ENCODE measurements at regions not wholly inside any gene's neighbourhood (a gene's known extent, or its start where the extent isn't known, plus 50 kb on each side); places are given as distances from the start of the nearest gene placed in this dataset.
A peak's percentile ranks its signal among the peaks of the same experiment; 100 is the strongest.

GRCh38 chr4:10971800-10972401, 287.3 kb upstream of the CLNK start:
- ChIA-PET CTCF (ENCODE audit: partially characterized antibody) (no interaction called here), POLR2A (ENCODE audit: partially characterized antibody) (no interaction called here)
- H3K27me3 ChIP-seq (ENCODE audit: insufficient read depth, low read length), result no peaks in the 10 kb centered on the region
- intact Hi-C loops (cut with micrococcal nuclease), result no loop called here
- Mint-ChIP-seq H3K4me3 (no peak overlapping the region), H3K27me3 (peaks cover 3 to 4% of the 10 kb centered on the region in 2 donors), H3K27ac (no peak overlapping the region), H3K9me3 (peaks cover 0 to 6% (median 0%) of the 10 kb centered on the region in 8 donors), H3K4me1 (no peaks in the 10 kb centered on the region), H3K36me3 (no peaks in the 10 kb centered on the region)
- H3K9me3 ChIP-seq (ENCODE audit: control insufficient read depth in 1 of 2, low read length in 2 of 2), result no peaks in the 10 kb centered on the region
- H3K27ac ChIP-seq (ENCODE audit: low read depth, low read length), result no peak overlapping the region
- H3K4me3 ChIP-seq (ENCODE audit: low read length in 2 of 2), result no peak overlapping the region
- H3K4me1 ChIP-seq (ENCODE audit: insufficient read depth, low read length), result no peaks in the 10 kb centered on the region
- DNase-seq, result no peak
- H3K36me3 ChIP-seq (ENCODE audit: insufficient read depth, low read length), result no peaks in the 10 kb centered on the region

GRCh38 chr4:10965196-10965595, 280.6 kb upstream of the CLNK start:
- no peak for DNase-seq
- H3K27me3 ChIP-seq (ENCODE audit: insufficient read depth, low read length), result no peaks in the 10 kb centered on the region
- no peak overlapping the region for H3K27ac Mint-ChIP-seq
- no peaks in the 10 kb centered on the region for H3K36me3 ChIP-seq (ENCODE audit: insufficient read depth, low read length)
- intact Hi-C loops (cut with micrococcal nuclease), result no loop called here
- H3K4me1 Mint-ChIP-seq, result no peaks in the 10 kb centered on the region
- H3K4me3 Mint-ChIP-seq, result no peak overlapping the region
- no peak overlapping the region for H3K27ac ChIP-seq (ENCODE audit: low read depth, low read length)
- peaks cover 0 to 11% (median under 1%) of the 10 kb centered on the region in 8 donors for H3K9me3 Mint-ChIP-seq
- no peaks in the 10 kb centered on the region for H3K4me1 ChIP-seq (ENCODE audit: insufficient read depth, low read length)
- ChIA-PET CTCF (ENCODE audit: partially characterized antibody) (no interaction called here), POLR2A (ENCODE audit: partially characterized antibody) (no interaction called here)
- no peaks in the 10 kb centered on the region for H3K27me3 Mint-ChIP-seq
- no peaks in the 10 kb centered on the region for H3K36me3 Mint-ChIP-seq
- H3K9me3 ChIP-seq (ENCODE audit: control insufficient read depth in 1 of 2, low read length in 2 of 2), result no peaks in the 10 kb centered on the region
- H3K4me3 ChIP-seq (ENCODE audit: low read length in 2 of 2), result no peak overlapping the region

GRCh38 chr4:10963958-10964703, 279.6 kb upstream of the CLNK start:
- peaks cover 0 to 11% (median 0%) of the 10 kb centered on the region in 8 donors for H3K9me3 Mint-ChIP-seq
- no peaks in the 10 kb centered on the region for H3K27me3 ChIP-seq (ENCODE audit: insufficient read depth, low read length)
- no peak for DNase-seq
- H3K4me1 ChIP-seq (ENCODE audit: insufficient read depth, low read length), result no peaks in the 10 kb centered on the region
- intact Hi-C loops (cut with micrococcal nuclease), result no loop called here
- no peaks in the 10 kb centered on the region for H3K36me3 ChIP-seq (ENCODE audit: insufficient read depth, low read length)
- no peak overlapping the region for H3K27ac ChIP-seq (ENCODE audit: low read depth, low read length)
- H3K27me3 Mint-ChIP-seq, result no peaks in the 10 kb centered on the region
- no peaks in the 10 kb centered on the region for H3K36me3 Mint-ChIP-seq
- no peaks in the 10 kb centered on the region for H3K9me3 ChIP-seq (ENCODE audit: control insufficient read depth in 1 of 2, low read length in 2 of 2)
- H3K4me3 ChIP-seq (ENCODE audit: low read length in 2 of 2), result no peak overlapping the region
- no peak overlapping the region for H3K27ac Mint-ChIP-seq
- ChIA-PET POLR2A (ENCODE audit: partially characterized antibody) (no interaction called here), CTCF (ENCODE audit: partially characterized antibody) (no interaction called here)
- no peak overlapping the region for H3K4me3 Mint-ChIP-seq
- H3K4me1 Mint-ChIP-seq, result no peaks in the 10 kb centered on the region

- H3K4me3 Mint-ChIP-seq, result no peak overlapping the region
- POLR2A ChIA-PET (ENCODE audit: partially characterized antibody), result no interaction called here
- CTCF ChIA-PET (ENCODE audit: partially characterized antibody), result no interaction called here
- H3K27ac ChIP-seq (ENCODE audit: low read depth, low read length), result no peak overlapping the region
- DNase-seq, result no peak
- no peak overlapping the region for H3K4me3 ChIP-seq (ENCODE audit: low read length in 2 of 2)
- H3K27me3 Mint-ChIP-seq, result no peaks in the 10 kb centered on the region
- peak overlapping the region in 1 of 7 donors; percentile 63 for H3K27ac Mint-ChIP-seq
- H3K9me3 ChIP-seq (ENCODE audit: control insufficient read depth in 1 of 2, low read length in 2 of 2), result no peaks in the 10 kb centered on the region
- H3K4me1 Mint-ChIP-seq, result no peaks in the 10 kb centered on the region
- H3K4me1 ChIP-seq (ENCODE audit: insufficient read depth, low read length), result no peaks in the 10 kb centered on the region
- intact Hi-C loops (cut with micrococcal nuclease), result no loop called here
- H3K36me3 Mint-ChIP-seq, result no peaks in the 10 kb centered on the region
- H3K36me3 ChIP-seq (ENCODE audit: insufficient read depth, low read length), result no peaks in the 10 kb centered on the region
- peaks cover 0 to 11% (median 0%) of the 10 kb centered on the region in 8 donors for H3K9me3 Mint-ChIP-seq
- H3K27me3 ChIP-seq (ENCODE audit: insufficient read depth, low read length), result no peaks in the 10 kb centered on the region
These were observed 278.7 kb upstream of the CLNK start for GRCh38 chr4:10963241-10963640.

GRCh38 chr4:10962246-10962645, 277.7 kb upstream of the CLNK start:
- H3K4me1 ChIP-seq (ENCODE audit: insufficient read depth, low read length), result no peaks in the 10 kb centered on the region
- no peak overlapping the region for H3K4me3 ChIP-seq (ENCODE audit: low read length in 2 of 2)
- Mint-ChIP-seq H3K36me3 (no peaks in the 10 kb centered on the region), H3K4me3 (no peak overlapping the region), H3K4me1 (no peaks in the 10 kb centered on the region), H3K27me3 (peaks cover 0 to under 1% of the 10 kb centered on the region in 2 donors), H3K9me3 (peaks cover 0 to 11% (median under 1%) of the 10 kb centered on the region in 8 donors), H3K27ac (no peak overlapping the region)
- no peak for DNase-seq
- ChIA-PET CTCF (ENCODE audit: partially characterized antibody) (no interaction called here), POLR2A (ENCODE audit: partially characterized antibody) (no interaction called here)
- H3K27me3 ChIP-seq (ENCODE audit: insufficient read depth, low read length), result no peaks in the 10 kb centered on the region
- no peaks in the 10 kb centered on the region for H3K9me3 ChIP-seq (ENCODE audit: control insufficient read depth in 1 of 2, low read length in 2 of 2)
- H3K36me3 ChIP-seq (ENCODE audit: insufficient read depth, low read length), result no peaks in the 10 kb centered on the region
- intact Hi-C loops (cut with micrococcal nuclease), result no loop called here
- no peak overlapping the region for H3K27ac ChIP-seq (ENCODE audit: low read depth, low read length)

GRCh38 chr4:10960389-10960788, 275.8 kb upstream of the CLNK start:
- Mint-ChIP-seq H3K27me3 (peaks cover 0 to 2% of the 10 kb centered on the region in 2 donors), H3K27ac (no peak overlapping the region), H3K9me3 (peaks cover 0 to 14% (median under 1%) of the 10 kb centered on the region in 8 donors), H3K4me1 (no peaks in the 10 kb centered on the region), H3K4me3 (no peak overlapping the region), H3K36me3 (no peaks in the 10 kb centered on the region)
- ChIA-PET POLR2A (ENCODE audit: partially characterized antibody) (no interaction called here), CTCF (ENCODE audit: partially characterized antibody) (no interaction called here)
- Histone ChIP-seq H3K4me1 (ENCODE audit: insufficient read depth, low read length) (no peaks in the 10 kb centered on the region), H3K27ac (ENCODE audit: low read depth, low read length) (no peak overlapping the region), H3K9me3 (ENCODE audit: control insufficient read depth in 1 of 2, low read length in 2 of 2) (no peaks in the 10 kb centered on the region), H3K36me3 (ENCODE audit: insufficient read depth, low read length) (no peaks in the 10 kb centered on the region), H3K27me3 (ENCODE audit: insufficient read depth, low read length) (no peaks in the 10 kb centered on the region), H3K4me3 (ENCODE audit: low read length in 2 of 2) (no peak overlapping the region)
- DNase-seq, result no peak
- intact Hi-C loops (cut with micrococcal nuclease), result no loop called here

GRCh38 chr4:10959586-10959985, 275.0 kb upstream of the CLNK start:
- POLR2A ChIA-PET (ENCODE audit: partially characterized antibody), result no interaction called here
- CTCF ChIA-PET (ENCODE audit: partially characterized antibody), result no interaction called here
- no peak overlapping the region for H3K4me3 Mint-ChIP-seq
- no peaks in the 10 kb centered on the region for H3K9me3 ChIP-seq (ENCODE audit: control insufficient read depth in 1 of 2, low read length in 2 of 2)
- no peak for DNase-seq
- intact Hi-C loops (cut with micrococcal nuclease), result no loop called here
- no peak overlapping the region for H3K27ac Mint-ChIP-seq
- no peaks in the 10 kb centered on the region for H3K27me3 ChIP-seq (ENCODE audit: insufficient read depth, low read length)
- H3K27me3 Mint-ChIP-seq, result peaks cover 0 to 2% of the 10 kb centered on the region in 2 donors
- H3K9me3 Mint-ChIP-seq, result peaks cover 0 to 11% (median under 1%) of the 10 kb centered on the region in 8 donors
- no peaks in the 10 kb centered on the region for H3K36me3 ChIP-seq (ENCODE audit: insufficient read depth, low read length)
- no peak overlapping the region for H3K4me3 ChIP-seq (ENCODE audit: low read length in 2 of 2)
- no peaks in the 10 kb centered on the region for H3K36me3 Mint-ChIP-seq
- peaks cover 0 to 5% (median under 1%) of the 10 kb centered on the region in 4 donors for H3K4me1 Mint-ChIP-seq
- H3K4me1 ChIP-seq (ENCODE audit: insufficient read depth, low read length), result no peaks in the 10 kb centered on the region
- no peak overlapping the region for H3K27ac ChIP-seq (ENCODE audit: low read depth, low read length)
